GM13976 (cell line): ENCODE measurements at regions not wholly inside any gene's neighbourhood (a gene's known extent, or its start where the extent isn't known, plus 50 kb on each side); places are given as distances from the start of the nearest gene placed in this dataset.

ENCODE experiments used
- DNase-seq: peaks from one replicate; pipeline ENCODE4 v3.0.0; 2012; ENCODE audit warnings: low spot score
- CTCF ChIP-seq: IDR thresholded peaks from 2 replicates; pipeline ENCODE4 v1.5.1; 2012; ENCODE audit warnings: borderline replicate concordance, mild to moderate bottlenecking; ENCODE audit not compliant: insufficient read depth; ENCODE audit errors: extremely low read depth, missing control alignments, control extremely low read depth
- in situ Hi-C: fragments of 300-500 bp; cut with MboI; formaldehyde crosslinking; loops from one replicate; pipeline ENCODE4 v1.12.0; 2022; ENCODE audit warnings: low sequenced_read_pairs, mixed read lengths, inconsistent platforms; ENCODE audit not compliant: unreplicated experiment

GRCh38 chr6:3960754-3961361 is 111.7 kb downstream of the FAM50B start:
- in situ Hi-C loops = no loop called here
- TF ChIP-seq CTCF = no peak
- DNase-seq = no peak

GRCh38 chr6:3961581-3962215 is 112.5 kb downstream of the FAM50B start:
- no peak for TF ChIP-seq CTCF
- in situ Hi-C loops = no loop called here
- DNase-seq = no peak

DNA sequence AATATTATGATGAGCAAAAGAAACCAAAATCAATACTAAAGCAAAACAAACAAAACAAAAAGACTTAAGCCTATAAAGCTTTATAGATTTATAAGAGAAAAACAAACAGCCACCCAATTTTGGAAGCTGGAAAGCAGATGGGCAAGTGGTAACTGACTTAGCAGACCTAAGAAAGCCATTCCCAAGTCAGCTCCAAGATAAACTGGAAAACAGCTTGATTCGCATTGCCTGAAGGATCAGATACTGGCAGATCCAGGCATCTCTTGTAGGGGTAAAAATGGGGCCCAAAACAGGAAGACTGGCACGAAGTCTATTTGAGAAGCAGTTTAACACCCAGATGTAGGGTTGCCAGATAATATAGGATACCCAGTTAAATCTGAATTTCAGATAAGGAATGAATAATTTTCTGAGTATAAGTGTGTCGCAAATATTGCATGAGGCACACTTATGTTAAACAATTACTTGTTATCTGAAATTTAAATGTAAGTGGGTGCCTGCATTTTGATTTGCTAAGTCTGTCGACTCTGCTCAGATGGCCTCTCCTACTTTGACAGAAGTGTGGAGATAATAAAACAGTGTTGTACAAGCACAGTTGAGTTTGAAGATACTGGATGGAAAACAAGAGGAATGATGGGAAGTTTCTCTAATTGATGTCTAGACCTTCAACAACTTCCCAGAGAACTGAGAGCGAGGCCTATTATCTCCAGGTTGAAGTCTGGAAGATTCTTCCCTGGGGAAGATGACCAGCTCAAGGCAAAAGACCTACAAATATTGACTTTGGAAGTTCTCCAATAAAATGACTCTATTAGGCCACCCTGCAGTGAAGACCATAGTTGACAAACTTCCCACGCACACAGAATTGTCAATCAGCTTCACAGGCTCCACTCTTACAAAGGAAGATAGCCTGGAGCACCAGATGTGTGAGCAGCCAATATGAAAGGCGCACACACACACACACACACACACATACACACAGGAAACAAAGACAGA is 113.4 kb downstream of the FAM50B start:
- DNase-seq = no peak
- in situ Hi-C loops = no loop called here
- no peak for TF ChIP-seq CTCF

DNA sequence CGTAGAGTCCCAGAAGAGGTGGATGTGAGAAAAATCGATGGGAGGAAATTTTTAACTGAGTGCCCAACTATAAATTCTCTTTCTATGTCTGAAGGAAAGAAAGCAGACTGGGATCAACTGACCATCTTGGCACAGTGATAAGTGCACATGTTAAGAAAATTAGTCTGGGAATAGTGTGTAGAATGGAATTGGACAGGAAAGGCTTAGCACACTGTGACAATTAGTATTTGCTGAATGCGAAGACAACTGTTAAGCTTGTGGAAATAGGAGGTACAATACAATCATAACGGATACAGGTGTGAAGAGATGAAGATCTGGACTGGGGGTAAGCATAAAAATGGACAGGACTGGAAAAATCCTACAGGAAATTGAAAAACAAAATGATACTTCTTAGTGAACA is 114.3 kb downstream of the FAM50B start:
- in situ Hi-C loops = no loop called here
- TF ChIP-seq CTCF = no peak
- DNase-seq = no peak

DNA sequence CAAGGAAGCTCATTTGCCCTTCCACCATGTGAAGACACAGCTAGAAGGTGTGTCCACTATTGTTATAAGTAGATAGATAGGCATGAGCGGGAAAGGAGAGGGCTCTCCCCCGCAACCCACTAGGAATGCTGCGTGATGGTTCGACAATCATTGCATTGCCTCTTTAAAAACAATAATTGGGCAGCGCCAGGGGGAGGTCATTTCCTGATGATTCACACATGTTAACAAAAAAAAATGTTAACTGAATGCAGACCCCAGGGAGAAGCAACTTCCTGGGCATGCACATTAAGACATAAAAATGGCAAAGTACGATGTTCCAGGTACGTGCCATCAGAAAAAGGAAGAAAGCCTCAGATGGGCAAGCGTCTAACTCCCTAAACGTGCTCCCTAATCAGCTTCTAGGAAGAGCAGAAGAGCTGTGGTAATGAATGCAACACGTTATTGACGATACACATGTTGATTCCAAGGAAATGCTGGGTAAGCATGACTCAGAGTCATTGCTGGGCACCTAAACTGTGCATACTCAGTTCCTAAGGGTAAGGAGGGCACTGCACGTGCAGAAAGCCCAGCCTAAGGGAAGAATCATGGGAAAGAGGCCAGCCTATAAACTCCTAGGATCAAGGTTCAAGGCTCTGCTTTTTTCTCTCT is 113.7 kb downstream of the FAM217A start:
- in situ Hi-C loops = no loop called here
- no peak for DNase-seq
- no peak for TF ChIP-seq CTCF

DNA sequence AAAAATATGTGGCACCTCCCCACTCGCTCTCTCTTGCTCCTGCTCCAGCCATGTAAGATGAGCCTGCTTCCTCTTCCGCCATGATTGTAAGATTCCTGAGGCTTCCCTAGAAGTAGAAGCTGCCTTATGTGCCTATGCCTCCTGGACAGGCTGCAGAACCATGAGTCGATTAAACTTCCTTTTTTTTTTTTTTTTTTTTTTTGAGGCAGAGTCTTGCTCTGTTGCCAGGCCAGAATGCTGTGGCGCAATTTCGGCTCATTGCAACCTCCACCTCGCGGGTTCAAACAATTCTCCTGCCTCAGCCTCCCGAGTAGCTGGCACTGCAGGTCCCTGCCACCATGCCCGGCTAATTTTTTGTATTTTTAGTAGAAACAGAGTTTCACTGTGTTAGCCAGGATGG is 112.5 kb downstream of the FAM217A start:
- in situ Hi-C loops = no loop called here
- no peak for DNase-seq
- no peak for TF ChIP-seq CTCF
